CD4-positive, alpha-beta T cell treated with Interleukin-10 for 1 hour (primary cell): ENCODE measurements at regions not wholly inside any gene's neighbourhood (a gene's known extent, or its start where the extent isn't known, plus 50 kb on each side); places are given as distances from the start of the nearest gene placed in this dataset.

Experiments used
- DNase-seq: peaks from one replicate; pipeline ENCODE4 v3.0.0-alpha.2; 2020

DNA sequence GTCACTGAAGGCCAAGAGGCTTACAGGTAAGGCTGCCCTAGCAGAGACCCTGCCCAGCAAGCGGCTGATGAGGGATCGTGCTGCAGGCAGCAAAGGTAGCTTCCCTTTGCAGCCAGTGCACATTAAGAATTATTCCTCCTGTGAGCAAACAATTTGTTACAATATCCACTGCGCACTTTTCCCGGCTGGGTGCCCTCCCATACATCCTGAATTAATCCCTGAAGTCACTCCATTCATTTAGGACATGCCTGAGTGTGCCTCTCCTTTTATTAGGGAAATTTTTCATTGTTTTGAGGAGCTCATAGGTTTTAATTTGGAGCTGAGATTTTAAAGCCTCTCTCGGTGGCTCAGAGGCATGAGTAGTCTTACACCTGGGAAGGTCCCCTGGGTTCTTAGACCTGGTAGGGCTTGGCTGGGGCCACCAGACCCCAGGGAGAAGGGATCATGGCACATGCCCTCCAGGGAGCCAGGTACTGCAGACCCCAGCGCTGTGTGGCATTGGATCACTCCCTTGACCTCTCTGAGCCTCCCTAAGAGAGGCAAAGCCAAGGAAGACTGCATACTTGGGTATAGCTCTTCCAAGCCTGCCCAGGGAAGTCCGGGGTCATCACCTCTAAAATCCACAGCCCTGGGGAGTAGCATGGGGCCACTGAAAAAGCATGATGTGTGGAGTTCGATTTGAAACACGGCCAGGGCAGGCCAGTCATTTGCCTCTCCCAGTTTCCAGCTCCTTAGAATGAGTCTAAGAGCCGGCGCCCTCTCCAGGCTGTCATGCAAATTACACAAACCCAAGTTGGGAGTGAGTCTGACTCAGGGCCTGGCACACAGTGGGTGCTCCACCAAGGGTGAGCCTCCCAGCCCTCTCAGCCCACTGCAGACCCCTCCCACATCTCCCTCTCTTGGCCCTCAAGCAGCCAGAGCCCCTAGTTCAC is 151.9 kb upstream of the LINGO1 start:
- DNase-seq: no peak

DNA sequence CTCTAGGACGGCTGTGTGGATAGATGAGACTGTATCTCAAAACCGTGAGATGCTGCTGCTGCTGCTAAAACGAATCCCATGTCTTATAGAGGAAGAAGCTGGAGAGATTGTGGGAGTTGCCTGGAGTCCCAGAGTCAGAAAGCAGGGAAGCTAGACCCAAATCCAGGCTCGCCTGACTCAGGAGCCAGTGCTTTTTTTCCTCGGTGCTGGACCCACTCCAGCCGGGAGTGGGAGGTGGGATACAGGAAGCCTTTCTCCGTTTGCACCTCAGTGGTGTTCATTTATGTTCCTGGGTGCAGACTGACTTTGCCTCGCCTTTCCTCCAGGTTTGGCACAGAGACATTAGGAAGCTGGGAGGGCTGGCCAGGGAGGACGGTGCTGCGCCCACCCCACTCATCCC is 150.9 kb upstream of the LINGO1 start:
- no peak for DNase-seq

DNA sequence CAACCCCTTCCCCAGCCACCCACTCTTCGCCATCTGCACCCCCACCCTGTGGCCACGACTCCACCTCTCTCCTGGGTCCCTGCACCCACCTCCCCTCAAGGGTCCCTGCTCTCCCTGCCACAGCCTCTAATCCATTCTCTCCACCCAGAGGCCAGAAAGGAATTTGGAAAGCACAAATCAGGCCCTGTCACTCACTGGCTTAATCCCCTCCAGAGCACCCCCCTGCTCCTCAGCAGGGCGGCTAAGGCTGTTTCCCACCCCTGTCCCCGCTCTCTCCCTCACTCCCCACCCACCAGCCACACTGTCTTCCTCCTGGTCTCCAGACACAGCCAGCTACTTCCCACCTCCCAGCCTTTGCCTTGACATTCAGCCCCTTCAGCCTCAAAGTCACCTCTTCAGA is 150.0 kb upstream of the LINGO1 start:
- no peak for DNase-seq

DNA sequence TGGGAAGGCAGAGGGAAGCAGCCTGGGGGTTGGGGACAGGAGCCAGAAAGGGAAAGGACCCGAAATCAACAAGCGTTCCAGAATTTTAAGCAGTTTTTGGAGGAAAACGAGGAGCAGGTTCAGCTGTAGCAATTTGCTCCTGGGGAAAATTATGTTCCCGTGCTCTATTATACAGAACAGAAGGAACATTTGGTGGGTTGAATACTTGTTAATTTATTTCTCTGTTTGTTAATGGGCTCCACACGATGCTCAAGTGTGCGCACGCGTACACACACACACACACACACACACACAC is 149.2 kb upstream of the LINGO1 start:
- no peak for DNase-seq

DNA sequence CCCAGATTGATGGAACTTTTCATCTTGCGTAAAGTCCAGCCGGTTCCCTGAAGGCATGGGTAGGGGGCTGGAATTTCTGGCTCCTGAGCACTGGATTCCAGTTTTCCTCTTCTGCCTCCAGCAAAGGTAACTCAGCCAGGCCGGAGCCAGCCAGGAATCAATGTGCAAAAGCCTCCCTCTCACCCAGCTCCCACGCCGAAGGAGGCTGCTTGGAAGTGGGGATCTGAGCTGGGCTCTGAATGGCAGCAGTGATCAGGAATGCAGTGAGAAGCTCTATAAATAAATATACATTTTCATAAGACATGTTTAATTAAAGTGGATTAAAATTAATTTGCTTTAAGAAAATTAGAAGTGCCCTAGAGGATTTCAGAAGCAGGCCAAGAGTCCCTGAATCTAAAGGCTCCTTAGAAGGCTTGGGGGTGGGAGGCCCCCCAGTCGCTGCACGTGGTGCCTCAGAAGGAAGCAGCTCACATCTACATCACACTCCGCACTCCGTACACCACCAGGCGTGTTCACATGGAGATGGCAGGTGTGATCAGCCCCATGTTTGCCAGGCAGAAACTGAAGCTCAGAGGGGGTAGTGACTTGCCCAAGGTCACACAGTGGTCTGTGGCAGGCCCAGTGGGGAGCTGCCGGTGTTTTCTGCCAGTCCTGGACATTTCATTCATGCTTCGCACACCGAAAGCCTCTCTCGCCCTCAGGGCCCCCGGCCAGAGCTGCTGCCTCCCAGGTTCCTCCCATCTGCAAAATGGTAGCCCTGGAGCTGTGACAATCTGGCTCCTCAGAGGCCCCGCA is 148.6 kb upstream of the LINGO1 start:
- no peak for DNase-seq

DNA sequence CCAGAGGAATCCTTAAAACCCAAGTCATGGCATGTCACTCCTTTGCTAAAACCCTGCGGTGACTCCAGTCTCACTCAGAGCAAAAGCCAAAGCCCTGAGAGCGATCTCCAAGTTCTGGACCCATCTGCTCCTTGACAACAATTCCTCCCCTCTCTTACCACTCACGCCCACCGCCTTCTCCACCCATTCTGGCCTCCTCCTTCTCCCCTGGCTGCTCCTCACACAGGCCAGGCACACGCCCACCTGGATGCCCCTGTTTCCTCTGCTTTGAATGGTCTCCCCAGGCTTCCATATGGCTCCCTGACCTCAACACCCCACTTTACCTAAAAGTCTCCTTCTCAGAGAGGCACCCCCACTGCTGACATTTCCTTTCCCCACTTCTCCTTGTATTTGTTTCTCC is 146.1 kb upstream of the LINGO1 start:
- no peak for DNase-seq

DNA sequence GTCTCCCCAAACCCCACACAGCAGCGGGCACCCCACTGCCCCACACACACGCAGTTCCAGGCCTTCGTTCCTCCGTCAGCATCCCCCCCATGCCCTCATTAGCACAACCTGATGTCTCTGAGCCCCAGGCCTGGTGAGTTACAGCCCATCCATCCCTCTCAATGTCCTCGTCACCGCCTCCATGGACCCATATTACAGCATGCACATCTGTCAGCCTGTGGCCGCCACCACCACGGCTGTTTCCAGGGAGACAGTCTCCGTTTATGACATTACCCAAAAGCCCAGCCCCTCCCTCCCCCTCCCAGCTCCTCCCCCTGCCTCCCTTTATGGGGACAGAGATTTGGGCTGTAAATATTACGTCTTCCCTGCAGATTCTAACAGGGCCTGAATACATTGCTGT is 143.1 kb upstream of the LINGO1 start:
- no peak for DNase-seq

DNA sequence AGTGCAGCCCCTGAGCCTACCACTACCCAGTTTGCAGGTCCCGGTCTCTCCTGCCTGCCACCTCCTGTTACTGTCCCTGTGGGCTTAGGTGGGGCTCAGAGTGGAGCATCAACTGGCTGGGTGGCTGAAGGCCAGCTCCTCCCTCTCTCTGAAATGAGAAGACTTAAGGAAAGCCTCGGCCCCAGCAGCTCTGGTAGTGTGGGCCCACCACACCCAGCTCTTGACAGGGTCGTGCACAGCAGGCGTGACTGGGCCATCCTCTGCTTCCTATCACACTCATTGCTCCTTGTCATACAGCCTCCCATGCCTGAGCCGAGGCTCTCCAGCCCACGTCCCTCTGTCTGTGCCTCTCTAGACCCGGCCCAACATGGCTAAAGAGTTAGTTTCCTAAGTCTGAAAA is 142.7 kb upstream of the LINGO1 start:
- no peak for DNase-seq

DNA sequence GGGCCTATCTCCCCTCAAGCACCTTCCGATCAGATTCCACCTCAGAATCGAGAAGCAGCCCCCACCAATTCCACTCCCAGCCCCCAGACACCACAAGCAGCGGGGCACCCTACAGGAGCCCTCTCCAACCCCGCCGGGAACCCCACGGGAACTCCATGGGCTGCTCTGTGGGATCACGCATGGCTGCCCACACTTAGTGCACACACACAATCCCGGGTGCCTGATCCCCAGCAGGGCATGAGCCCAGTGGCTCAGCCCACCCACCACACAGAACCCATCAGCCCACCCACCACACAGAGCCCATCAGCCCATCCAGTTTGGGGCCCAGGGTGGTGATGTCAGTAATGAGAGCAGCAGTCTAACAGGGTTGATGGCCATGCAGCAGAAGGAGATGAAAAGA is 141.6 kb upstream of the LINGO1 start:
- DNase-seq: no peak

DNA sequence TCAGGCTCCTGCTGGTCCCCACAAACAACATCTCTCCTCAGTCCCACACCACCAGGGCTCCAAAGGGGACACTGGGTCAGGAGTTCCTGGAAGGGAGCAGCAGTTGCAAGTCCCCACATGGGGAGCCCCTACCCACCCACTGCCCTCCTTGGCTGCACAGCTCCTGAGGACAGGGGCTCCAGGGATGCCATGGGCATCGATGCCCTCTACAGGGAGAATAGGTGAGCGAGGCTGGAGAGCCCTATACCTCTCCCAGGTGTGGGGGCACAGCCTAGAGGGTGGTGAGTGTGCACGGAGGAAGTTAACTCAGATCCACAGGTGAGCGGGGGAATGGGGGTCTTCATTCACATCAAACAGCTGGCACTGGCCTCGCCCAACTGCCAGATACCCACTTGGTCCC is 141.2 kb upstream of the LINGO1 start:
- DNase-seq: no peak

DNA sequence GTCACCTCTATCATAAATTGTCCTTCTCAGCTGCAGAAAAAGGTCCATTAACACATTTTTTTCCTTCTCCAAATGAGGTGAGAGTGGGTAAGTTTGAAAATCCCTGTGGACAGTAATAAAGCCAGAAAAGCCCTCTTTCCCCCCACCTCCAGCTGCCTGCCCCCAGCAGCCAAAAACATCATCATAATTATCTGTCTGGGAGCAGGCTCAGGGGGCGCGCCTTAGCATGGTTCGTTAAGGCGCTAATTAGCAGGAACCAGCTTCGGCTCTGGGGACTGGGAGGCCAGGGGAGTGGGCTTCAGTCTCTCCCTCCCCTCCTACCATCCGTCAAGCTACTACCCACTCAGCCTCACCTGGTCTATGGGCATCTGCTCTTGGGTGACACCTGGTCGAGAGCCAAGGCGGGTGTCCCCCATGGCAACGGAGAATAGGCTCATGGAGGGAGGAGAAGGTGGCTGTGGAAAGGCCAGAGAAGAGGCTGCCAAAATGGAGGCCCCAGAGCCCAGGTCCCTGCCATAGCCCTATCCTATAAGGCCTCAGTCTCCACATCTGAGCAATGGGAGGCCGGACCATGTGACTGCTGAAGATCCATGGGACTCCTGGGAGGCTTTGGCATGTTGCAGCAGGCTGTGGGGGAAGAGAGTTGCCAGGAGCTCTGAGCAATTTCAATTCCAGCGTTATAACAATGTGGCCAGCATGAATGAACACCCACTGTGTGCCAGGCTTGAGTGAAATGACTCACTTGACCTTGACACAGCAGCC is 140.1 kb upstream of the LINGO1 start:
- no peak for DNase-seq

DNA sequence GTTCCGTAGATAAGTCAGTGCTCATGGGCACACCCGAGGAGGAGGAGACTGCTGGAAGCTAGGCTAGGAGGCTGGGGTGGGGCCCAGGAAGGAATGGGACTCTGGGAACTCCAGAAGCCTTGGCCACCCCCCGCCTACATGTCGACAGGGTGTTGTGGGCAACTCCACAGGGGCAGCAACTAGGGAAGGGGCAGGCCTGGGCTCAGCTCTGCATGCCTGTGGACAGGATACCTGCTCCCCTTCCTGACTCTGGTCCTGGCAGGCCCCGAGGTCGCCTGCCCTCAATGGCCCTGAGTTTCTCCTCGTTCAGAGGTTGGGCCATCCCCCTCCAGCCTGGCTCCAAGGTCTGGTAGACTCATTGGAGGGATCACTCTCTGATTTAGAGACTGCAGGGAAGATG is 138.9 kb upstream of the LINGO1 start:
- no peak for DNase-seq

DNA sequence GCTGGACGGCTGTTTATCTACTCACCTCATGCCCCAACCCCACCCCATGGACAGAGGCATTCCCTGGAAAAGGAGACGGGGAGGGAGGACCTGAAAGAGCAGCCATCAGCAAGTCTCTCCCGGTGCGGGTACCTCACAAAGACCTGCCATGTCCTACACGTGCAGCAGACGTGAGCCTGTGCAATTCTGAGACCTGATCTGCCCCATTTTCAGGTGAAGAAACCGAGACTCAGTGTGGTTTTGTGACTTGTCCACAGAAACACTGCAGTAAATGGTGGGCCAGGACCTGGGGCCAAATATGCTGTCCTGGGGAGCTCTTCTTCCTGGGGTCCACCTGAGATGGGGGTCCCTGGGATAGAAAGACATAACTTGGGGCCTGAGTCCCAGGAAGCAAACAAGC is 137.0 kb upstream of the LINGO1 start:
- no peak for DNase-seq

DNA sequence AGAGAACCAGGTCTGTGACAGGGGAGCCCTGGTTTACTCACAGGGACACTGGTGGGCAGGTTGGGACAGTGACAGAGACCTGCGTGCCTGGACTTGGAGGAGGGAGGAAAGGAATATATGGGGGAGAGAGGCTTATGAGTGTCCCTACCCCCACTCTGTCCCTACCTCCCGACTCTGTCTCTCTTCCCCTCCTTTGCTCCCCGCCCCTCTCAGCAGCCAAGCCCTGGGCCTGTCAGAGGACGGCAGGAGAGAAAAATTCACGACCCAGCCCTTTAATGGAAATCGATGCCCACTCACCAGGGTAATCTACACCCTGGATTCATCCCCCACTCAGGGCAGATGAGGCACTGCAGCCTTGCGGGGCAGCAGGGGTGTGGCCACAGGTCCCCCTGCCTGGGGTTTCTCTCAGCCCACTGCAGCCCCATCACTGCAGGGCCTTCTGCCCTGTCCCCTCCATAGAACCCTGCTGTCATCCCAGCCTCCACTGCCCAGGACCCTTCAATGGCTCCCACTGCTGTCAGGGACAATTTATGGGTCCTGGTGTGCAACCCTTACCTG is 135.9 kb upstream of the LINGO1 start:
- no peak for DNase-seq

DNA sequence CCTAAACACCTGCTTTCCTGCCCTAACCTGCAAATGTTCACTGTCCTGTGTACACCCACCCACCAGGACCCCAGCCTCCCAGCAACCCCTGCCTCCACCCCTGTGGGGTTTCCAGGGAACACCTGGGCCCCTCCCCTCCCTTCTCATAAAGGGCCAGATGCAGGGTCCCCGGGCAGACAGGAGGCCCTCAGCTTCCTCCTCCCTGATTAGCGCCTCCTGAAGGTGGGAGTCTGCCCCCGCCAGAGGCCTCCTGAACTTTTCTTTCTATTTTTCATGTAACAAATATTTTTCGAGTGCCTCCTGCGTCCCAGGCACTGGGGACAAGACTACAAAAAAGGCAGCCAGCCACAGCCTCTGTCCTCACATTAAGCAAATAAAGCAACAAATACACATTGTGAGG is 135.4 kb upstream of the LINGO1 start:
- no peak for DNase-seq

DNA sequence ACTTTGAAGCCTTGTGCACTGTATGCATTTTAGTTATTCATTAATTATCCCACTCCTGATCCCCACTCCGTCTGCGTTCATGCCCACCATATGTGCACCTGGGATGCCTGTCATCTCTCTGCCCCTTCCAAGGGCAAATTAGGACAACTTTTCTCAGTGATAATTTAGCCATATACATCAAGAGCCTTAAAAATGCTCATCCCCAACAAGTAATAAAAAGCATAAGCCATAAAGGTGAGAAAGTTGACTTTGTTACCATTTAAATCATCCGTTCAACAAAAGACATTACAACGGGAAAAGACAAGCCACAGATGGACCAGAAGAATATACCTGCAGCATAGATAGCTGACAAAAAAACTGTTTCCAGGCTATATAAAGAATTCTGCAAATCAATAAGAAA is 131.4 kb upstream of the LINGO1 start:
- DNase-seq: no peak

DNA sequence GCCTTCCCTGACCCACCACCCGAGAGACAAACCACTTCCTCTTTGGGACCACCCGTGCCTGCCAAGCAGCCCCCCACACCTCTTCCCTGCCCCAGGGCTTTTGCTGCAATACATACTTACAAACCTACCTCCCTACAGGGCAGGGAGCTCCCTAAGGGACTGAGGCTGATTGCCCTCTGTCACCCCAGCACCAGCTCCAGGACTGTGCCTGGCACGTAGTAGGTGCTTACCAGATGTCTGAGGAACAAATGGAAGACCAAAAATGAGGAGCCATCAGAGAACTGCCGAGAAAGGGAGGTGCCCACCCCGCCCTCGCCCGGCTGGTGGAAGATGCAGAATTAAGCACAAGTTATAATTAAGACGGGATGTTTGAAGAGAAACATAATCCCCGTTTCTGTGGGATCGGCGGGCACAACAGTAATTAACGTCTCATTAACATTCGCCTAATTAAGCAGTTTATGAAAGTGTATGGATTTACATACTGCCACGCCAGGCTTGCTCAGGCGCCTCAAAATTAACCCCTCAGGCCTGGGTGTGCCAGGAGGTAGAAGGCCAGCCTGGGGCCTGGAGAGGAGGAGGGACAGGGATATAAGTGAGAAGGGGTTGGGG is 130.1 kb upstream of the LINGO1 start:
- DNase-seq: no peak

DNA sequence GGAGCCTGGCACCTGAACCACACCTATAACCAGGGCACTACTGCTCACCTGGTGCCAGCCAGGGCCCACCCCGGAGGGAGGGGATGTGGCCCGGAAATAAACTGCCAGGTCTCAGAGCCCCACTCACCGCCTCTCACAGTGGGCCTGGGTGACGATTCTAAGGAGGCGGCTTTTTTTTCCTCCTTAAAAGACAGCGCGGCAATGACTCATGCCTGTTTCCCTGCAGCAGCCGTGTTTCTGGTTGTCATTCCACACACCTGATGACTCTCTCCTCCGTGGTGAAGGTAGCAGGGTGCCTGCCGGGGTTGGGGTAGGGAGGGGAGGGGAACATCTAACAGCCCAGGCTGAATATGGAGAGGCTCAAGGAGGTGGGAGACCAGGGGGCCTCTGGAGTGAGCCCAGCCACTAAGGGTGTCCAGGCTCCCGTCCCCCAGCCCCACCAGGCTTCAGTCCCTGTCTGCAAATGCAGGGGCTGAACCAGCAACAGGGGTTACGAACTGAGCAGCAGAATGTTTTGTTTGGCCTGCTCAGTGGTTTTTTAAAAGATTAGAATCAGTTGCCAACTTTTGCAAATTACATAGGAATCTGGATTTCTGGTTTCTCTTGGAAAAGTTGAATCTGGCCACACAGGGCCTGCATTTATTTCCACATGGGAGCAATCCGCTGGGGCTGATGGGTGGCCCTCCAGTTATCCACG is 127.3 kb upstream of the LINGO1 start:
- no peak for DNase-seq

DNA sequence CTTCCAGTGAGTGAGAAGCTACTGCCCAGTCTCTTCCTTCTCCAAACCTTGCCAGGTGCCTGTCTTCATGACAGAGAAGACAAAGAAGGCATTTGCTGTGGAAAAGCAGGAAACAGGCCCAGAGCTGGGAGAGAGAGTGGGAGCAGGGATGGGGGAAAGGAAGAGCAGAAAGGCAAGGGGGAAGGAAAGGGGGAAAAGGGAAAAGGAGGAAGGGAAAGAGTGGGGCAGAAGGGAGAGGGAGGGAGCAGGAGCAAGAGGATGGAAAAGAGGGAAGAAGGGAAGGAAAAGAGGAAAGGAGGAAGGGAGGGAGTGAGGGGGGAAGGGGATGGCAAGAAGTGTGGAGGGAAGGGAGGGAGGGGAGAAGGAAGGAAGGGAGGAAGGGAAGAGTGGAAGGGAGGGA is 121.2 kb upstream of the LINGO1 start:
- DNase-seq: no peak

DNA sequence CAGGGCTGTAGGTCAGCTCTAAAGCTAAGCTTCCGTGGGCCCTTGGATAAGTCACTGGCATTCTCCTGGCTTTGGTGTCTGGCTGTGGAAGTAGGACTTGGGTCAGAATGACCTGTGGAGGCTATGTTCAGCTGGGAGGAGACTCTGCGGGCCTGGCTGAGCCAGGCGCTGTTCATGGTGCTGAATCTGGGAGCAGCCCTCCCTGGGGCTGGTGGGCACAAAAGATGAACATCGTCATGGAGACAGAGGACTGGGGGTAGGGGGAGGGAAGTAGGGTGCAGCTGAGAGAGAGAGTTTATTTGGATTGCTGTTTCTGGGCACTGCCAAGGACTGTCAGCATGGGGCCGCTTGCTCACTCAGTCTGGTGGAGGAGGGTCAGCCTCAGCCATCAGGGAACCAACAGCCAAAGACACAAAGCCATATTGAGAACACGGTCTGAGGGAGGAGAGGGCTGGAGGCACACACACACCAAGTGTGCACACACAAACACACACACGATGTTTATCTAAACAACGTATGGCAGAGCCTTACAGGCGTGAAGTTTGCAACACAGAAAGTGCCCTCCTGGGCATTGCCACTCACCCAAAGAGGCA is 120.7 kb upstream of the LINGO1 start:
- no peak for DNase-seq

DNA sequence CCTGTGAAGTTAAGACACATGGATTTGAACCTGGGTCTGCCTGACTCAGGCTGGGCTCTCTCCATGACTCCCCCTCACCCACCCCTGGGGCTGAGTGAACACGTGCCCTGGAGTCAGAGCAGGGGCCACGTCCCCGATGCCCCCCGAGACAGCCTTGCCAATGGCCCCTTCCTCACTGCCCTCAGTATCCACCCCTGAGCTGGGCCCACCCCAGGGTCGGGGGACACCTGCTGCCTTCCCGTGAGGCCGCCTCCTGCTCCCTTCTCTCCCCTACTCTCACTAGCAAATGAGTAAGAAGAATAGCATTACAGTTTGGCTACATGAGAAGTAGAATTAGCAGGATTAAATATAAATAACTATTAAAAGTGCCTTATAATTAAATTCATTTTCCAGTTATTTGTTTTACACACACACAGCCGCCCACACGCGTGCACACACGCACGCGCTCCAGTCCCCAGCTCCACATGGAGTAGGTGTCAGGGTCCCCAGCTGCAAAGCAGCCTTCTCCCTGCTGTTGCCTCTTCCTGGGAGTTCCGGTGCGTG is 117.4 kb upstream of the LINGO1 start:
- no peak for DNase-seq
